ENCODE measurements at regions not wholly inside any gene's neighbourhood (a gene's known extent, or its start where the extent isn't known, plus 50 kb on each side); places are given as distances from the start of the nearest gene placed in this dataset.
A peak's percentile ranks its signal among the peaks of the same experiment; 100 is the strongest.

DNA sequence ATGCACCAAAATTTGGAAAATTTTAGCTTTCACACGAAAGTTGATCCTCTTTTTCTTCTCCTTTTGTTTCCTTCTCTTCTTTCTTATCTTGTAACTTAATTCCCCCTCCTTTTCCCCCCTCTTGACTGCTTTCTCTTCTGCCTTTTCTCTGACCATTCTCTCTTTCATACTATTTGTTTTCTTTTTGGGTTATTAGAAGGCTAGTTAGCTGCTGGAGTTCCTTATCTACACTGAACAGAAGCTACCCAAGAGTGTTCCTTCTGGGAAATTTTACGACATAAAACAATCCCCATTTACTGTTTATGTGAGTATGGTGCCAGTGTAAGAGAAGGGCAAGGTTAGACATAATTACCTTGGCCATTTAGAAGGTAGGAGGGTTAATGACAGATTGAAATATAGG is 218.4 kb upstream of the DTNA start:
- peaks cover 21% of the 10 kb centered on the region for H3K4me1 ChIP-seq (ENCODE audit: control insufficient read depth, insufficient read depth, low read length)
- H3K36me3 ChIP-seq (ENCODE audit: control insufficient read depth, insufficient read depth, low read length) = no peaks in the 10 kb centered on the region
- H3K27me3 ChIP-seq (ENCODE audit: control insufficient read depth, insufficient read depth, low read length) = no peaks in the 10 kb centered on the region
- H3K9ac ChIP-seq (ENCODE audit: low read depth, low read length) = no peak overlapping the region
- H3K9me3 ChIP-seq (ENCODE audit: control insufficient read depth, insufficient read depth, low read length) = no peaks in the 10 kb centered on the region
- H3K4me3 ChIP-seq (ENCODE audit: low read depth, low read length) = no peak overlapping the region

GRCh38 chr18:34492652-34493051 is 217.4 kb upstream of the DTNA start:
- H3K9me3 ChIP-seq (ENCODE audit: control insufficient read depth, insufficient read depth, low read length) = no peaks in the 10 kb centered on the region
- no peaks in the 10 kb centered on the region for H3K36me3 ChIP-seq (ENCODE audit: control insufficient read depth, insufficient read depth, low read length)
- no peaks in the 10 kb centered on the region for H3K27me3 ChIP-seq (ENCODE audit: control insufficient read depth, insufficient read depth, low read length)
- no peak overlapping the region for H3K9ac ChIP-seq (ENCODE audit: low read depth, low read length)
- peaks cover 18% of the 10 kb centered on the region for H3K4me1 ChIP-seq (ENCODE audit: control insufficient read depth, insufficient read depth, low read length)
- peak overlapping the region; percentile 68 for H3K4me3 ChIP-seq (ENCODE audit: low read depth, low read length)

GRCh38 chr18:34493099-34493544 is 217.0 kb upstream of the DTNA start:
- H3K4me1 ChIP-seq (ENCODE audit: control insufficient read depth, insufficient read depth, low read length) = peaks cover 14% of the 10 kb centered on the region

DNA sequence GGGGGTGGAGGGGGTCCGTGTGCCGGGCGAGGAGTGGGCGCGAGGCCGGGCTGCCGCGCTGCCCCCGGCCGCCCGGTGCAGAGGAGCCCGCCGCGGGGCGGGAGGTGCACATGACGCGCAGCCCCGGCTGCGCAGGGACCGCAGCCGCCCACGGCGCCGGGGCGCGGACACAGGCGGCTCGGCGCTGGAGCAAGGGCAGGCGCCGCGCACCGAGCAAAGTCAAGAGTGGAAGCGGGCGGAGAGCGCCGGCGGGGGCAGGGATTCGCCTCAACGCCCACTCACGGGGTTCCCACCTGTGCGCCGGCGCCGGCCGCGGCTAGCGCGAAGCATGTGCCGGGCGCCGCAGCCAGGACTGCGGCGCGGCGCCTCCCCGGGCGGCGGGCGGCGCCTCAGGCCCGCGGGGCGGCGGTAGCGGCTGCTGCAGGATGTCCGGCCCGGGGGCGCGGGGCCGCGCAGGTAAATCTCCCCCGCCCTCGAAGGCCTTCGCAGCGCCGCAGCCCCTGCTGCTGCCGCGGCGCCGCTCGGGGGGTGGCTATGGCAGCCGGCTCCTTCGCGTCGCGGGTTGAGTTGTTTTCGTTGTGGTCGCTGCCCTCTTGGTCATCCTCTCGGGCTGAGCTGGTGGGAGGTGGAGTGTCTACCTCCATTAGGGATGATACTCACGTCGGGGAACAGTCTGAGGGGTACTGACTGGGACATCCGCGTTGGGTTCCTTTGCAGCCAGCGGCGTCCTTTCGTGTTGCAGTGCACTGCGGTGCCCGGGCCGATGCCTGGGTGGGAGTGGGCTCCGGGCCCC is 216.3 kb upstream of the DTNA start:
- peak overlapping the region; percentile 68 for H3K4me3 ChIP-seq (ENCODE audit: low read depth, low read length)

More at GRCh38 chr18:34493099-34493544, 217.0 kb upstream of the DTNA start:
- H3K27me3 ChIP-seq (ENCODE audit: control insufficient read depth, insufficient read depth, low read length) = no peaks in the 10 kb centered on the region
- H3K9ac ChIP-seq (ENCODE audit: low read depth, low read length) = no peak overlapping the region
- H3K36me3 ChIP-seq (ENCODE audit: control insufficient read depth, insufficient read depth, low read length) = no peaks in the 10 kb centered on the region
- no peaks in the 10 kb centered on the region for H3K9me3 ChIP-seq (ENCODE audit: control insufficient read depth, insufficient read depth, low read length)
- peak overlapping the region; percentile 68 for H3K4me3 ChIP-seq (ENCODE audit: low read depth, low read length)

DNA sequence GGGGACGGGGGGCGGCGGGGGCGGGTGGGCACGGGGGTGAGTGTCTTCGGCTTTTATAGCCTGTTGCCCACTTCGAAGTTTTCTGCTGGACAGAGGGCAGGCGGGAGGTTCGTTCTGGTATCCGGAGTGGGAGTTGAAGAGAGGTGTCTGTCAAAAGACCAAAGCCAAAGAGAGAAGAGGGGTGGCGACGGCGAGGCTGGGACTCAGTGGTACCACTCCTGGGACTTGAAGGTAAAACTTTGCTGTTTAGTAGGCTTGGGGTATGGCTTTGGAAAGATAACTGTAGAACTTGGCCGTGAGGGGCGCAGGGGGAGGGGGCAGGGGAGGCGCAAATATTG is 215.8 kb upstream of the DTNA start:
- H3K27me3 ChIP-seq (ENCODE audit: control insufficient read depth, insufficient read depth, low read length) = no peaks in the 10 kb centered on the region
- no peaks in the 10 kb centered on the region for H3K36me3 ChIP-seq (ENCODE audit: control insufficient read depth, insufficient read depth, low read length)
- no peak overlapping the region for H3K9ac ChIP-seq (ENCODE audit: low read depth, low read length)
- H3K4me3 ChIP-seq (ENCODE audit: low read depth, low read length) = peak overlapping the region; percentile 68
- no peaks in the 10 kb centered on the region for H3K9me3 ChIP-seq (ENCODE audit: control insufficient read depth, insufficient read depth, low read length)
- H3K4me1 ChIP-seq (ENCODE audit: control insufficient read depth, insufficient read depth, low read length) = peaks cover 8% of the 10 kb centered on the region

More for the DNA sequence above, 216.3 kb upstream of the DTNA start:
- Histone ChIP-seq H3K4me1 (ENCODE audit: control insufficient read depth, insufficient read depth, low read length) (peaks cover 8% of the 10 kb centered on the region), H3K36me3 (ENCODE audit: control insufficient read depth, insufficient read depth, low read length) (no peaks in the 10 kb centered on the region), H3K9me3 (ENCODE audit: control insufficient read depth, insufficient read depth, low read length) (no peaks in the 10 kb centered on the region), H3K27me3 (ENCODE audit: control insufficient read depth, insufficient read depth, low read length) (no peaks in the 10 kb centered on the region), H3K9ac (ENCODE audit: low read depth, low read length) (no peak overlapping the region)

GRCh38 chr18:34495506-34495905 is 214.6 kb upstream of the DTNA start:
- no peaks in the 10 kb centered on the region for H3K9me3 ChIP-seq (ENCODE audit: control insufficient read depth, insufficient read depth, low read length)
- peaks cover 4% of the 10 kb centered on the region for H3K4me1 ChIP-seq (ENCODE audit: control insufficient read depth, insufficient read depth, low read length)
- H3K27me3 ChIP-seq (ENCODE audit: control insufficient read depth, insufficient read depth, low read length) = no peaks in the 10 kb centered on the region
- no peak overlapping the region for H3K4me3 ChIP-seq (ENCODE audit: low read depth, low read length)
- no peak overlapping the region for H3K9ac ChIP-seq (ENCODE audit: low read depth, low read length)
- H3K36me3 ChIP-seq (ENCODE audit: control insufficient read depth, insufficient read depth, low read length) = no peaks in the 10 kb centered on the region

GRCh38 chr18:34501553-34501952 is 208.5 kb upstream of the DTNA start:
- Histone ChIP-seq H3K9me3 (ENCODE audit: control insufficient read depth, insufficient read depth, low read length) (no peaks in the 10 kb centered on the region), H3K9ac (ENCODE audit: low read depth, low read length) (no peak overlapping the region), H3K4me3 (ENCODE audit: low read depth, low read length) (no peak overlapping the region), H3K36me3 (ENCODE audit: control insufficient read depth, insufficient read depth, low read length) (no peaks in the 10 kb centered on the region), H3K4me1 (ENCODE audit: control insufficient read depth, insufficient read depth, low read length) (no peaks in the 10 kb centered on the region), H3K27me3 (ENCODE audit: control insufficient read depth, insufficient read depth, low read length) (no peaks in the 10 kb centered on the region)

DNA sequence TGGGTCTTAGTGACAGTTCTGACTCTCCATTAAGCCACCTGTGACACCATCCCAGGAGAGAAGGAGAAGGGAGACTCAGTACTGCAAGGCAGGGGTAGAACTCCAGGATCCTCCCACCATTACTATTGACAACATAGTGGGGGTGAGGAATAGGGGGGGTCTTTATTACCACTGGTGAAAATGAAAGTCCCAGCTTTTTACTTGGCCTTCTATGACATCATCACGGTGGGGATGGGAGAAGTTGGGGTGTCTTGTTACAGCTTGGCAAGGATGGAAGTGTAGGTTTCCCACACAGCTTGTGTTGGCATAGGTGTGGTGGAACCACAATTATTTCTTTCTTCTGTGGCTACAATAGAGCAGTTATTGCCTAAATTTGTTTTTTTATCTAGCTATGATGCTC is 203.9 kb upstream of the DTNA start:
- Histone ChIP-seq H3K4me3 (ENCODE audit: low read depth, low read length) (no peak overlapping the region), H3K27me3 (ENCODE audit: control insufficient read depth, insufficient read depth, low read length) (no peaks in the 10 kb centered on the region), H3K9ac (ENCODE audit: low read depth, low read length) (no peak overlapping the region), H3K36me3 (ENCODE audit: control insufficient read depth, insufficient read depth, low read length) (no peaks in the 10 kb centered on the region), H3K4me1 (ENCODE audit: control insufficient read depth, insufficient read depth, low read length) (peaks cover 8% of the 10 kb centered on the region), H3K9me3 (ENCODE audit: control insufficient read depth, insufficient read depth, low read length) (no peaks in the 10 kb centered on the region)

DNA sequence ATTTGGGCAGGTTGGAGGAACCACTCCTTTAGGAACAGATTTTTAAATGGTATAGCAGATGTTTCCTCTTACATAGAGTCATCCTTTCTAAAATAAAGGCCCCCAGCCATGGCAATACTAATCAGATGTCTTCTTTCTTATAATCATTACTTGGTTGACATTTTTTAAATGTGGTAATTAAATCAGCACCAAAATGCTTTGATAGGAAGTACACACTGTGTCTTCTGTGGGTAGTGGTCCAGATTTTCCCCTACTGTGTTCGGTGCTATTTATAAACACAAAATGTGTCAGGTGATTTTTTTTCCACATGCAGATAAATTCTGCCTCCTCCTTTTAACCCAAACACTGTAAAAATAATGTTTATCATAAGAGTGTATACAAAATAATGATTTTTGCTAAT is 200.9 kb upstream of the DTNA start:
- no peaks in the 10 kb centered on the region for H3K36me3 ChIP-seq (ENCODE audit: control insufficient read depth, insufficient read depth, low read length)
- no peak overlapping the region for H3K9ac ChIP-seq (ENCODE audit: low read depth, low read length)
- no peaks in the 10 kb centered on the region for H3K9me3 ChIP-seq (ENCODE audit: control insufficient read depth, insufficient read depth, low read length)
- H3K4me3 ChIP-seq (ENCODE audit: low read depth, low read length) = no peak overlapping the region
- H3K4me1 ChIP-seq (ENCODE audit: control insufficient read depth, insufficient read depth, low read length) = peaks cover 11% of the 10 kb centered on the region
- H3K27me3 ChIP-seq (ENCODE audit: control insufficient read depth, insufficient read depth, low read length) = no peaks in the 10 kb centered on the region

DNA sequence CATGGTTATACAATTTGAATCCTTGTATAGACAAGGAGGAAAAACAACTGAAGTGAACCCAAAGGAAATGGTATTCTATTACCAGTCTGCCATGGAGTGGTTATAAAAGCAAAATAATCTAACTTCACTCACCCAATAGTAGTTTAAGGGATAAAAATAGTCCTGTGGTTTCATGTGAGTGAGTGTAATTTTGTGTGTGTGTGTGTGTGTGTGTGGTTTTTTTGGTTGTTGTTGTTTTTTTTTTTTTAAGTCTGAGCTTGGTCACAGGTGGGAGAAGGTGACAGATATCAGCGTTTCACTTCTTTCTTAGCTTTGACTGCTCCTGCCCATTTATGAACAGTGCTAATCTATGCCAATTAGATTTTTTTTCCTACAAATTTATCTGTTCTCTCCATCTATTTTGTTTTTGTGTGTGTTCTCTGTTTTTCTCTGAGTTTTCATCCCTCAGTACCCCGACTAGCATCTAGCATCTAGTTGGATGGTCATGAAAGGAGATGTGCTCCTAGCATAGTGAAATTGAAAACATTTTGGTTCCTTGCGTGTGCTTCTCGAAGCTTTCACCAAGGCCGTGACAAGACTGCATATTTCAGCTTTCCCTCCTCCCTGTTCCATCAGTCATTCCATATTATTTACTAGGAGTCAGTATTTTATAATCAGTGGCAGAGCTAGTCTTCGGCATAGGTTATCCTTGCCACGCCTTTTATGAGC is 200.1 kb upstream of the DTNA start:
- no peak overlapping the region for H3K9ac ChIP-seq (ENCODE audit: low read depth, low read length)
- H3K4me3 ChIP-seq (ENCODE audit: low read depth, low read length) = no peak overlapping the region
- H3K36me3 ChIP-seq (ENCODE audit: control insufficient read depth, insufficient read depth, low read length) = no peaks in the 10 kb centered on the region
- no peaks in the 10 kb centered on the region for H3K27me3 ChIP-seq (ENCODE audit: control insufficient read depth, insufficient read depth, low read length)
- peaks cover 11% of the 10 kb centered on the region for H3K4me1 ChIP-seq (ENCODE audit: control insufficient read depth, insufficient read depth, low read length)
- no peaks in the 10 kb centered on the region for H3K9me3 ChIP-seq (ENCODE audit: control insufficient read depth, insufficient read depth, low read length)

GRCh38 chr18:34510926-34511325 is 199.2 kb upstream of the DTNA start:
- Histone ChIP-seq H3K27me3 (ENCODE audit: control insufficient read depth, insufficient read depth, low read length) (no peaks in the 10 kb centered on the region), H3K4me1 (ENCODE audit: control insufficient read depth, insufficient read depth, low read length) (peaks cover 11% of the 10 kb centered on the region), H3K9me3 (ENCODE audit: control insufficient read depth, insufficient read depth, low read length) (no peaks in the 10 kb centered on the region), H3K36me3 (ENCODE audit: control insufficient read depth, insufficient read depth, low read length) (no peaks in the 10 kb centered on the region), H3K9ac (ENCODE audit: low read depth, low read length) (no peak overlapping the region), H3K4me3 (ENCODE audit: low read depth, low read length) (no peak overlapping the region)

DNA sequence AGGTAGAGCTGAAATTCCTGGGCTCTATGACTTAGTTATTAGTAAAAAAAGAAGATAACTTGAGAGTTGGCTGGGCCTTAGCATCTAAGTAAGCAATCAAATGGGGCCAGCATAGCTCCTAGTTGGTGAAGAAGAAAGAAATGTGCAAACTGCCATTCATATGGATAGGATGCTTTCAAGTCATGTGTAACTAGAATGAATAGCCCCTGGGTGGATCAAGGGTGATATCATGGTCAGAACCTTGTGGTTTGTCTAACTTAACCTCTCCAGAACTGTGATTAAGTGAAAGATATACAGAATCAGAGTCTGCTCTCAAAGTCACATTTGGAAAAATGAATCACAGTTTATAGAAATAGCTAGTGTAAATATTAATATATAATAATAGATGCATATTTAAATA is 198.7 kb upstream of the DTNA start:
- Histone ChIP-seq H3K9me3 (ENCODE audit: control insufficient read depth, insufficient read depth, low read length) (no peaks in the 10 kb centered on the region), H3K4me1 (ENCODE audit: control insufficient read depth, insufficient read depth, low read length) (peaks cover 11% of the 10 kb centered on the region), H3K36me3 (ENCODE audit: control insufficient read depth, insufficient read depth, low read length) (no peaks in the 10 kb centered on the region), H3K27me3 (ENCODE audit: control insufficient read depth, insufficient read depth, low read length) (no peaks in the 10 kb centered on the region), H3K9ac (ENCODE audit: low read depth, low read length) (no peak overlapping the region), H3K4me3 (ENCODE audit: low read depth, low read length) (no peak overlapping the region)

All from iPS-15b (cell line).